NCI-H526 (cell line): ENCODE measurements at regions not wholly inside any gene's neighbourhood (a gene's known extent, or its start where the extent isn't known, plus 50 kb on each side); places are given as distances from the start of the nearest gene placed in this dataset.
A peak's percentile ranks its signal among the peaks of the same experiment; 100 is the strongest.
"Not testable (repeated sequence)": the region's sequence is repeated elsewhere in the genome, so short reads cannot be mapped to it uniquely, and the experiment has no call there.

Source experiments
- DNase-seq, 2 experiments: peaks; one replicate each; lab custom pipeline; 2025; lab: John Stamatoyannopoulos, UW

- no peak for DNase-seq
Observed at GRCh38 chr16:80008857-80009256, 408.3 kb upstream of the MAF start.

GRCh38 chr16:80007231-80007630 lies 406.7 kb upstream of the MAF start:
- no peak for DNase-seq

- DNase-seq = peak in 1 of 2 experiments; percentile 16
Observed at GRCh38 chr16:80006241-80007215, 406.0 kb upstream of the MAF start.

- no peak for DNase-seq
Observed at GRCh38 chr16:80004113-80004512, 403.6 kb upstream of the MAF start.

- no peak for DNase-seq
Observed at GRCh38 chr16:80002261-80002660, 401.7 kb upstream of the MAF start.

- no peak for DNase-seq
Observed at GRCh38 chr16:79998143-79998542, 397.6 kb upstream of the MAF start.

GRCh38 chr16:79997257-79997656 lies 396.7 kb upstream of the MAF start:
- peak; percentile 1 to 25 for DNase-seq

- no peak for DNase-seq
Observed at GRCh38 chr16:79996321-79996720, 395.8 kb upstream of the MAF start.

- DNase-seq = no peak
Observed at GRCh38 chr16:79995315-79995714, 394.8 kb upstream of the MAF start.

- DNase-seq = no peak
Observed at GRCh38 chr16:79994418-79994817, 393.9 kb upstream of the MAF start.

GRCh38 chr16:79993629-79994209 lies 393.2 kb upstream of the MAF start:
- no peak for DNase-seq

GRCh38 chr16:79991969-79992368 lies 391.4 kb upstream of the MAF start:
- no peak for DNase-seq

GRCh38 chr16:79988721-79989220 lies 388.2 kb upstream of the MAF start:
- DNase-seq = no peak

- no peak for DNase-seq
Observed at GRCh38 chr16:79988089-79988488, 387.6 kb upstream of the MAF start.

- DNase-seq = no peak
Observed at GRCh38 chr16:79986352-79986751, 385.8 kb upstream of the MAF start.

- DNase-seq = no peak
Observed at GRCh38 chr16:79985606-79986005, 385.1 kb upstream of the MAF start.

- DNase-seq = not testable (repeated sequence)
Observed at GRCh38 chr16:79984149-79984548, 383.6 kb upstream of the MAF start.

GRCh38 chr16:79982862-79983261 lies 382.3 kb upstream of the MAF start:
- no peak for DNase-seq

GRCh38 chr16:79982361-79982760 lies 381.8 kb upstream of the MAF start:
- DNase-seq = no peak

GRCh38 chr16:79981814-79982213 lies 381.3 kb upstream of the MAF start:
- DNase-seq = peak in 1 of 2 experiments; percentile 1

- peak in 1 of 2 experiments; percentile 4 for DNase-seq
Observed at GRCh38 chr16:79980650-79981521, 380.3 kb upstream of the MAF start.
